K562 (cell line): ENCODE measurements at regions not wholly inside any gene's neighbourhood (a gene's known extent, or its start where the extent isn't known, plus 50 kb on each side); places are given as distances from the start of the nearest gene placed in this dataset.

Experiments
- ATAC-seq: fragments of 200-7000 bp; cut with Tn5 transposase; 3 replicates; pipeline ENCODE4 v1.9.1; 2020; ENCODE audit warnings: moderate library complexity
- BruUV-seq: library from RNA; stranded (reverse); fragments of 400-500 nt; replicated peaks from 2 replicates; lab custom pipeline; 2021; lab: Mats Ljungman, UMichigan
- CTCF ChIA-PET: fragments of 300-600 bp; formaldehyde crosslinking; extraction: SDS; loops from one replicate; lab custom pipeline; 2021; ENCODE audit warnings: low intra/inter-chr PET ratio; lab: Yijun Ruan, JAX
- POLR2A ChIA-PET: fragments of 300-600, 350-650 bp; sonication (Branson Sonifier 250); formaldehyde crosslinking; extraction: SDS; loops from one replicate; lab custom pipeline; 2021; ENCODE audit warnings: antibody characterized with exemption, inconsistent platforms; lab: Yijun Ruan, JAX
- DNase-seq, 4 experiments: peaks; one replicate each; pipeline versions ENCODE4 v3.0.0 to v3.0.0-alpha.2; 2011 to 2018; ENCODE audit warnings: low spot score in 3 of 4, mixed read lengths in 3 of 4; ENCODE audit errors: extremely low read depth in 1 of 4
- FAIRE-seq: peaks from 2 replicates; lab custom pipeline; 2011; peaks lifted over from hg19 to GRCh38; lab: Jason Lieb, UNC
- H2AFZ ChIP-seq: 2 replicates; pipeline ENCODE4 v1.6.0; 2011; ENCODE audit warnings: low read depth, low read length, control low read depth, inconsistent platforms
- H3K27ac ChIP-seq: fragments of 200-600 bp; 3 replicates; pipeline ENCODE4 v1.8.0; 2011; ENCODE audit warnings: low read depth, mild to moderate bottlenecking, control low read depth, inconsistent platforms, low read length, moderate library complexity, mixed read lengths; ENCODE audit errors: extremely low read depth
- H3K27me3 ChIP-seq, 2 experiments: fragments of 300-600 bp in 1 of 2; 2 replicates in 1 of 2; 3 replicates in 1 of 2; pipeline versions ENCODE4 v1.6.0 to v1.8.0; 2011; ENCODE audit warnings: inconsistent platforms in 2 of 2, low read length in 2 of 2, mild to moderate bottlenecking in 1 of 2, mixed read lengths in 1 of 2, moderate library complexity in 1 of 2; ENCODE audit not compliant: control insufficient read depth in 2 of 2, insufficient read depth in 2 of 2
- H3K36me3 ChIP-seq: fragments of 300-600 bp; 3 replicates; pipeline ENCODE4 v1.8.0; 2011; ENCODE audit warnings: mild to moderate bottlenecking, low read length, inconsistent platforms; ENCODE audit not compliant: control insufficient read depth, insufficient read depth
- H3K4me1 ChIP-seq, 2 experiments: fragments of 200-600 bp in 1 of 2; replicated peaks in 1 of 2; 2 replicates in 1 of 2; 3 replicates in 1 of 2; pipeline versions ENCODE4 v1.5.1 to v1.8.0; 2011; ENCODE audit warnings: inconsistent platforms in 2 of 2, low read length in 2 of 2, mild to moderate bottlenecking in 1 of 2, mixed read lengths in 1 of 2, moderate library complexity in 1 of 2; ENCODE audit not compliant: control insufficient read depth in 2 of 2, insufficient read depth in 2 of 2
- H3K4me2 ChIP-seq: 2 replicates; pipeline ENCODE4 v1.6.1; 2011; ENCODE audit warnings: low read length, control low read depth, inconsistent platforms, mixed read lengths; ENCODE audit not compliant: insufficient read depth
- H3K4me3 ChIP-seq: fragments of 200-600 bp; sonication (generic), shearing (Covaris generic); 2 replicates; pipeline ENCODE4 v1.5.1; 2016; ENCODE audit warnings: control low read depth, inconsistent platforms
- H3K79me2 ChIP-seq: fragments of 200-600 bp; 3 replicates; pipeline ENCODE4 v1.8.0; 2011; ENCODE audit warnings: low read length, inconsistent platforms; ENCODE audit not compliant: control insufficient read depth, insufficient read depth
- H3K9ac ChIP-seq, 2 experiments: 2 replicates each; pipeline versions ENCODE4 v1.6.0 to v1.6.1; 2011; ENCODE audit warnings: low read depth in 2 of 2, low read length in 2 of 2, control low read depth in 1 of 2, inconsistent platforms in 1 of 2, mild to moderate bottlenecking in 1 of 2, mixed read lengths in 1 of 2; ENCODE audit not compliant: insufficient read depth in 1 of 2
- H3K9me1 ChIP-seq: one replicate; pipeline ENCODE4 v1.6.0; 2011; ENCODE audit warnings: inconsistent platforms, mild to moderate bottlenecking, low read length, moderate library complexity; ENCODE audit not compliant: control insufficient read depth, insufficient read depth
- H3K9me3 ChIP-seq: replicated peaks from 2 replicates; pipeline ENCODE4 v1.5.1; 2011; ENCODE audit warnings: low read depth, low read length, inconsistent platforms; ENCODE audit not compliant: control insufficient read depth, insufficient read depth
- H4K20me1 ChIP-seq: replicated peaks from 2 replicates; pipeline ENCODE4 v1.6.1; 2011; ENCODE audit warnings: low read length, inconsistent platforms, mixed read lengths; ENCODE audit not compliant: control insufficient read depth, insufficient read depth
- CTBP1 ChIP-seq: fragments of 450-650 bp; IDR thresholded peaks from 2 replicates; pipeline ENCODE4 v1.6.1; 2016; ENCODE audit warnings: borderline replicate concordance
- NELFE ChIP-seq: IDR thresholded peaks from 2 replicates; pipeline ENCODE4 v1.6.1; 2011; ENCODE audit warnings: mild to moderate bottlenecking; ENCODE audit not compliant: insufficient read depth, insufficient read length
- NFXL1 ChIP-seq: fragments of 450-650 bp; formaldehyde crosslinking; IDR thresholded peaks from 2 replicates; pipeline ENCODE4 v1.4.0; 2021; ENCODE audit warnings: mild to moderate bottlenecking
- PRPF4 ChIP-seq: fragments of 200-400 bp; formaldehyde crosslinking; IDR thresholded peaks from one replicate; pipeline ENCODE4 v1.6.1; 2017; ENCODE audit warnings: low read length, low read depth, mild to moderate bottlenecking; ENCODE audit not compliant: insufficient read depth, poor library complexity, severe bottlenecking
- SIX5 ChIP-seq, 2 experiments: IDR thresholded peaks; 2 replicates each; pipeline ENCODE4 v1.6.1; 2011; ENCODE audit warnings: low read length in 2 of 2, borderline replicate concordance in 1 of 2, low read depth in 1 of 2, mild to moderate bottlenecking in 1 of 2, moderate library complexity in 1 of 2; ENCODE audit not compliant: insufficient read depth in 1 of 2
- SOX6 ChIP-seq: fragments of 450-650 bp; IDR thresholded peaks from 2 replicates; pipeline ENCODE4 v1.6.1; 2014; ENCODE audit warnings: mild to moderate bottlenecking
- SUPT5H ChIP-seq: fragments of 450-650 bp; IDR thresholded peaks from 2 replicates; pipeline ENCODE4 v1.6.1; 2016
- TAF7 ChIP-seq: fragments of 450-650 bp; IDR thresholded peaks from 2 replicates; pipeline ENCODE4 v1.6.1; 2016; ENCODE audit warnings: missing genetic modification characterization, missing compliant biosample characterization
- TCFL5 ChIP-seq: fragments of 250-450 bp; sonication (Bioruptor Pico); conservative IDR thresholded peaks from 2 replicates; pipeline ENCODE4 v1.6.1; 2021; ENCODE audit warnings: mild to moderate bottlenecking, moderate library complexity, matching md5 sums
- ZFP30 ChIP-seq: fragments of 250-450 bp; sonication (Bioruptor Pico); IDR thresholded peaks from 2 replicates; pipeline ENCODE4 v1.8.0; 2022; ENCODE audit warnings: moderate library complexity, mild to moderate bottlenecking, inconsistent platforms, borderline replicate concordance
- WGBS: fragments of 100-300 bp; shearing (Covaris generic); methylation state at CpG from one replicate; pipeline ENCODE4 v1.1.6; 2016; ENCODE audit warnings: low coverage, mixed read lengths; ENCODE audit not compliant: insufficient coverage; ENCODE audit errors: missing lambda C conversion rate; 5-methylcytosine and 5-hydroxymethylcytosine counted together
- in situ Hi-C: fragments of 300-500 bp; cut with MboI; formaldehyde crosslinking; loops from 4 replicates; pipeline ENCODE4 v1.15.0; 2018; ENCODE audit warnings: inconsistent platforms, mixed read lengths
- intact Hi-C: fragments of 100-400 bp; cut with micrococcal nuclease; formaldehyde crosslinking; loops from 2 replicates; pipeline ENCODE4 v1.14.2; 2022
- TF ChIP-seq, protein P1 (sequence below), 2 experiments: fragments of 450-650 bp in 1 of 2; sonication (generic) in 1 of 2; formaldehyde crosslinking in 1 of 2; IDR thresholded peaks in 1 of 2; conservative IDR thresholded peaks in 1 of 2; 2 replicates each; pipeline versions ENCODE4 v1.6.1 to v1.8.1; 2016 to 2023; ENCODE audit warnings: mild to moderate bottlenecking in 2 of 2, moderate library complexity in 2 of 2, inconsistent platforms in 1 of 2, missing genetic modification reagents in 1 of 2
- TF ChIP-seq, protein P2 (sequence below): IDR thresholded peaks from 2 replicates; pipeline ENCODE4 v1.6.1; 2014; ENCODE audit warnings: antibody characterized with exemption

DNA sequence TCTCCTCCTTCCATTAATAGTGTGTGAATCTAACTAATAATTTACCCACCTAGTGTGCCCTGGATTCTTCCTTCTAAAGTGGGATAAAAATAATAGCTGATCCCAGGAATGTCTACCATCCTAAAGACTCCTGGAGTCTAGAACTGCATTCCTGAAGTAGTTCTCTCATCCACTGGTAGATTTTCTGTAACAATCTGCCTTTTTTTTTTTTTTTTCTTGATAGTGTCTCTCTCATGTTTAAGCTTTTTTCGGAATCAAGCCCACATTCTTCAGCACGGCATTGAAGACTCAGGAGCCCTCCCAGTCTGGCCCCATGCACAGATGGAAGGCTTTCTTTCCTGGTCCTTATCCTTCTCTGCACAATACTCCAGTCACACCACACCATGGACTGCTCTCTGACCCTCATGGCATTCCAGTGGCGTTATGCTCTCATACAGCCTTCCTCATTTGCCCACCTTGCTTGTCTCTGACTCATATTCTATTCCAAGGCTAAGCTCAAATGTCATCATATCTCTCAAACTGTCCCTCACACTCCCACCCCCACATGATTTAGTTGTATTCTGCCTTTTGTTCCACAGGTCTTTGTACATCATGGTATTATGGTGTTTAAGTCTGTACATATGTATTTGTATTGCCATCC lies 68.7 kb upstream of the FRY start:
- TF ChIP-seq, protein P1, sequence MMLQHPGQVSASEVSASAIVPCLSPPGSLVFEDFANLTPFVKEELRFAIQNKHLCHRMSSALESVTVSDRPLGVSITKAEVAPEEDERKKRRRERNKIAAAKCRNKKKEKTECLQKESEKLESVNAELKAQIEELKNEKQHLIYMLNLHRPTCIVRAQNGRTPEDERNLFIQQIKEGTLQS (IDR thresholded peaks at IDR 0.05): peak; percentile 19; the same call in 1 of the 2 replicates
- TF ChIP-seq, protein P1 (CRISPR knock-in tag; conservative IDR thresholded peaks at IDR 0.05): no peak
- TF ChIP-seq TAF7 (tag): no peak
- in situ Hi-C loops (no loop called here), intact Hi-C loops (no loop called here)
- ATAC-seq (no peak), FAIRE-seq (no peak), DNase-seq (peak in 1 of 4 experiments; percentile 1)
- 0% methylated on average over 3 of the region's 3 CpGs for WGBS
- Histone ChIP-seq H3K9ac (no peak overlapping the region), H3K9me3 (no peaks in the 10 kb centered on the region), H4K20me1 (no peaks in the 10 kb centered on the region), H2AFZ (no peak overlapping the region), H3K36me3 (no peaks in the 10 kb centered on the region), H3K4me2 (no peak overlapping the region), H3K79me2 (no peaks in the 10 kb centered on the region), H3K27me3 (no peaks in the 10 kb centered on the region), H3K27ac (no peak overlapping the region), H3K4me1 (no peaks in the 10 kb centered on the region), H3K4me3 (no peak overlapping the region), H3K9me1 (no peaks in the 10 kb centered on the region)
- no TSS peak for BruUV-seq
- CTCF ChIA-PET: no interaction called here
- POLR2A ChIA-PET: no interaction called here

DNA sequence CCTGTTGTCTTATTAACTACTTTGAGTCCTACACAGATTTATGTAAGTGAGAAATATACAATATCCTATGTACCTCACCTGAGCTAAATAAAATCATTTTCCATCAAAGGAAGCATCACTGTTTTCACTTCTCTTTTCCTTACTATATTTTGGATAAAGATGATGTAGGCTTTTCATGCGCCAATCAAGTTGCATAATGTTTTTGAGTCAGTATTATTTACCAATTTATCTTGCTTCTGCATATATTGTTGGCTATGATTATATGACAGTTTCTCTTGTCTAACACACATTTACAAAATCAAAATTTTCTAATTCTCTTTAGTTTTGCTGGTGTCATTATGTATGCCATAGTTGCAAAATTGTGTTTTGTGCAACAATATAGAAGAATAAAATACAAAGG lies 67.9 kb upstream of the FRY start:
- FAIRE-seq (no peak), DNase-seq (no peak)
- ChIA-PET CTCF (no interaction called here), POLR2A (no interaction called here)
- no peak overlapping the region for H2AFZ ChIP-seq
- BruUV-seq: no TSS peak
- TF ChIP-seq SOX6: no peak
- TF ChIP-seq, protein P2, sequence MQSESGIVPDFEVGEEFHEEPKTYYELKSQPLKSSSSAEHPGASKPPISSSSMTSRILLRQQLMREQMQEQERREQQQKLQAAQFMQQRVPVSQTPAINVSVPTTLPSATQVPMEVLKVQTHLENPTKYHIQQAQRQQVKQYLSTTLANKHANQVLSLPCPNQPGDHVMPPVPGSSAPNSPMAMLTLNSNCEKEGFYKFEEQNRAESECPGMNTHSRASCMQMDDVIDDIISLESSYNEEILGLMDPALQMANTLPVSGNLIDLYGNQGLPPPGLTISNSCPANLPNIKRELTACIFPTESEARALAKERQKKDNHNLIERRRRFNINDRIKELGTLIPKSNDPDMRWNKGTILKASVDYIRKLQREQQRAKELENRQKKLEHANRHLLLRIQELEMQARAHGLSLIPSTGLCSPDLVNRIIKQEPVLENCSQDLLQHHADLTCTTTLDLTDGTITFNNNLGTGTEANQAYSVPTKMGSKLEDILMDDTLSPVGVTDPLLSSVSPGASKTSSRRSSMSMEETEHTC: no peak
- TF ChIP-seq SUPT5H: no peak
- no peak for TF ChIP-seq PRPF4
- no peak for TF ChIP-seq NFXL1 (CRISPR knock-in tag)
- no peak for TF ChIP-seq TCFL5
- TF ChIP-seq ZFP30 (CRISPR knock-in tag): no peak
- no peak for TF ChIP-seq SIX5 (IDR thresholded peaks at IDR 0.05; ENCODE audit: borderline replicate concordance in 1 of 2, insufficient read depth in 1 of 2, low read depth in 1 of 2, low read length in 2 of 2)
- no peak for TF ChIP-seq CTBP1
- no peak for TF ChIP-seq NELFE
- TF ChIP-seq, all 486 proteins: peak for 0
- Histone ChIP-seq H3K79me2 (no peaks in the 10 kb centered on the region), H3K9me3 (no peaks in the 10 kb centered on the region), H3K9me1 (no peaks in the 10 kb centered on the region), H3K27ac (no peak overlapping the region), H3K9ac (no peak overlapping the region), H3K27me3 (no peaks in the 10 kb centered on the region), H3K4me2 (no peak overlapping the region), H3K4me1 (no peaks in the 10 kb centered on the region), H4K20me1 (no peaks in the 10 kb centered on the region), H3K36me3 (no peaks in the 10 kb centered on the region), H3K4me3 (no peak overlapping the region)
- in situ Hi-C loops: no loop called here
- intact Hi-C loops: no loop called here
- ATAC-seq: no peak
- WGBS: 0% methylated on average over 1 of the region's 1 CpG
